GM12874 (cell line): ENCODE measurements at regions not wholly inside any gene's neighbourhood (a gene's known extent, or its start where the extent isn't known, plus 50 kb on each side); places are given as distances from the start of the nearest gene placed in this dataset.

ENCODE experiments used
- CTCF ChIP-seq: IDR thresholded peaks from 2 replicates; pipeline ENCODE4 v1.5.1; 2011; ENCODE audit warnings: low read depth, mild to moderate bottlenecking, control low read depth, low read length, moderate library complexity; ENCODE audit not compliant: insufficient read depth

DNA sequence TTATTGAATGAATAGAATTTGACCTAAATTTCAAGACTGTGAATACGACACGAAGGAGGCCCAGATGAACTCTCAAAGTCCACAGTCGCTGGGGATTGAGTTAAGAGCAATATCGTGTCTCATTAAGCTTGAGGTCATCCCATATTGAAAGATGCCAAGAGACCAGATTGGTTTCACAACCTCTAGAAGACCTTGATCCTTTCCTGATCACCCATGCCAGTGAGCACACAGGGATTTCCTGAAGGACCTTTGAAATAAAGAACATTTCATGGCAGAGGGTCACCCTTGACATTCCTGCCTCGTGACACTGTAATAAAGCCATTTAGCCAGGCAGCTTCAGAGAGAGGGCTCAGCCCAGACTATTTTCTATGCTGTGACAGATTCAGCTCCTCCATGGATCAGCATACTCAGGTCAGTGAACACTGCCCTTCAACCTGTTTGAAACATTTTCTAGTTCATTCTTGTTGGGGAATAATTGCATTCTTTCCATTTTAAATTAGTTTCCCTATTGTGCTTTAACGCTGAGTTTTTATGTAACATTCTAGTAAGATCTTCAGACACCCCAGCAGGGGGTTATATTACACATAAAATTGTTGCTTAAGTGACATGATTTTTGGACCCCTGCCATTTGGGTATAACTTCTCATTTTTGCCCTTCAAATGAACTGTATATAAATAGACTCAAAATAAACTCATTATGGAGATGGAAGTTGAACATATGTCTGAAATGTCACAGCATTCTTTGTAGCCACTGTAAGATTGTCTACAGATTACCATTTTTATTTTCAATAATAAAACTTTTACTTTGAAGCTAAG, 213.2 kb downstream of the C12orf50 start:
- no peak for TF ChIP-seq CTCF

DNA sequence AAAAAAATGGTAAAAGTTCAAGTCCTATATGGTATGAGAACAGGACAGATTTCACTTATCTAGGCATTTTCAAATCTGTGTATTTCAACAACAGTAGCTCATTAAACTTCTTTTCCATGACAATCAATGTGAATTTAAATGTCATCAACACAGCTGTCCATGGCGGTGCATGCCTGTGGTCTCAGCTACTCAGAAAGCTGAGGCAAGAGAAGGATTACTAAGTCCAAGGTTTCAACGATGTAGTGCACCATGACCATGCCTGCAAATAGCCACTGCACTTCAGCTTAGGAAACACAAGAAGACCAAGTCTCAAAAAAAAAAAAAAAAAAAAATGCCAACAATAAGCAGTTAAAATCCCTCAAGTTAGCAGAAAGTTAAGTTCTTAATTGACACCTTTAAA, 214.6 kb downstream of the C12orf50 start:
- TF ChIP-seq CTCF, result no peak

GRCh38 chr12:87813476-87814234, 215.5 kb downstream of the C12orf50 start:
- TF ChIP-seq CTCF, result no peak

- no peak for TF ChIP-seq CTCF
These were observed 216.5 kb downstream of the C12orf50 start for GRCh38 chr12:87812681-87813080.

GRCh38 chr12:87812030-87812429, 217.2 kb downstream of the C12orf50 start:
- no peak for TF ChIP-seq CTCF

DNA sequence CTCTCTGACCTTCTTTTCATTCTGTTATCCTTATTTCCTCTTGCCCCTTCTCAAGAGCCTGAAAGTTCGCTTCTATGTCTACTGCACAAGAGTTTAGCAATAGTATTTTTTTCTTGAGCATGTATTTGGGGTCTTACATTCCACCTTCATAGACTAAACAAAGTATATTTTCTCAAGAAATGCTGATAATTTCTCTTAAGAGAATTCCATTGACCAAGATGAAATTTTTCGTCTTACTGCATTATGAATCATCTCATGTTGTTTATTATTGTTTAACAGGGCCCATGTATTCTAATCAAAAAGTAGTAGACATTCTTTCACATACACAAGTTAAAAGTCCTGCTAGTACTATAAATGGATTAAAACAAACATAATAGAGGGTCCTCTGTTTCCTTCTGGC, 219.3 kb downstream of the C12orf50 start:
- no peak for TF ChIP-seq CTCF

- TF ChIP-seq CTCF, result no peak
These were observed 222.1 kb downstream of the C12orf50 start for GRCh38 chr12:87807086-87807485.
